Adrenal gland (tissue), 9 donors: ENCODE measurements at regions not wholly inside any gene's neighbourhood (a gene's known extent, or its start where the extent isn't known, plus 50 kb on each side); places are given as distances from the start of the nearest gene placed in this dataset.

ENCODE experiments used
- DNase-seq, 7 donors: peaks; one replicate each; pipeline ENCODE4 v3.0.0-alpha.2; 2019 to 2020
- H3K27ac ChIP-seq, 5 donors: fragments of 200-600 bp; sonication (generic) in 4 of 5; 1 replicate in 3 of 5; 2 replicates in 2 of 5; pipeline versions ENCODE4 v1.5.1 to v1.8.0; 2016 to 2020; ENCODE audit warnings: mild to moderate bottlenecking in 1 of 5
- H3K27me3 ChIP-seq: fragments of 200-600 bp; 2 replicates; pipeline ENCODE4 v1.8.0; 2021
- H3K36me3 ChIP-seq, 2 donors: fragments of 200-600 bp; replicated peaks in 1 of 2; 1 replicate in 1 of 2; 2 replicates in 1 of 2; pipeline versions ENCODE4 v1.5.1 to v1.8.0; 2018 to 2022
- H3K4me1 ChIP-seq, 2 donors: fragments of 200-600 bp; replicated peaks in 1 of 2; 1 replicate in 1 of 2; 2 replicates in 1 of 2; pipeline versions ENCODE4 v1.5.1 to v1.8.0; 2018 to 2021
- H3K4me3 ChIP-seq, 4 donors: fragments of 200-600 bp; sonication (generic) in 3 of 4; one replicate each; pipeline ENCODE4 v1.5.1; 2016 to 2018
- H3K9me3 ChIP-seq, 3 donors: fragments of 200-600 bp; sonication (generic) in 1 of 3; replicated peaks in 1 of 3; 1 replicate in 2 of 3; 2 replicates in 1 of 3; pipeline versions ENCODE4 v1.5.1 to v1.8.0; 2016 to 2021
- CTCF ChIP-seq, 6 experiments: fragments of 450-650 bp in 4 of 6; fragments of 200-600 bp in 2 of 6; sonication (generic) in 1 of 6; IDR thresholded peaks; 1 replicate in 5 of 6; 2 replicates in 1 of 6; pipeline versions ENCODE4 v1.5.1 to v1.8.0; 2016 to 2021; ENCODE audit warnings: antibody characterized with exemption in 6 of 6, mild to moderate bottlenecking in 2 of 6, moderate library complexity in 1 of 6
- POLR2A ChIP-seq, 2 donors: fragments of 450-650 bp; IDR thresholded peaks; one replicate each; pipeline ENCODE4 v1.6.1; 2017; ENCODE audit warnings: antibody characterized with exemption in 2 of 2, mild to moderate bottlenecking in 2 of 2, moderate library complexity in 1 of 2
- WGBS, 4 donors: extraction: QIAGEN DNeasy Blood & Tissue Kit in 2 of 4; methylation state at CpG; one replicate each; pipeline versions ENCODE4 v1.1.5 to v1.1.7; 2013 to 2017; 5-methylcytosine and 5-hydroxymethylcytosine counted together
- intact Hi-C, 2 donors: fragments of 100-400 bp; cut with DNase I; formaldehyde crosslinking; loops; one replicate each; pipeline versions ENCODE4 v1.14.1 to v1.15.0; 2022 to 2023
- donor health status: healthy with polysubstance abuse.
- donor health status: Bipolar disorder and iron deficiency.
- donor health status: DM: yes; HTN: yes; CAD: no.
- donor health status: DM: no; HTN: no; CAD: no.
- donor health status: DM: no; HTN: no; CAD: no.

GRCh38 chr18:44539926-44540325 lies 140.8 kb upstream of the SETBP1 start:
- TF ChIP-seq CTCF (IDR thresholded peaks at IDR 0.05) (no peak), POLR2A (IDR thresholded peaks at IDR 0.05) (no peak)
- 60 to 76% (median 69%) methylated on average over 3 of the region's 3 CpGs for WGBS, 4 donors
- no peaks in the 10 kb centered on the region for H3K36me3 ChIP-seq
- H3K4me1 ChIP-seq, result no peaks in the 10 kb centered on the region
- no peak for DNase-seq
- intact Hi-C loops, result no loop called here
- no peak overlapping the region for H3K27ac ChIP-seq
- no peaks in the 10 kb centered on the region for H3K27me3 ChIP-seq
- no peaks in the 10 kb centered on the region for H3K9me3 ChIP-seq
- H3K4me3 ChIP-seq, result no peak overlapping the region

- Histone ChIP-seq H3K4me1 (no peaks in the 10 kb centered on the region), H3K36me3 (no peaks in the 10 kb centered on the region), H3K4me3 (no peak overlapping the region), H3K9me3 (no peaks in the 10 kb centered on the region), H3K27ac (no peak overlapping the region), H3K27me3 (no peaks in the 10 kb centered on the region)
- DNase-seq, result no peak
- WGBS, 4 donors, result 42 to 53% (median 50%) methylated on average over 4 of the region's 4 CpGs
- TF ChIP-seq CTCF (IDR thresholded peaks at IDR 0.05) (no peak), POLR2A (IDR thresholded peaks at IDR 0.05) (no peak)
- intact Hi-C loops, result no loop called here
Observed at GRCh38 chr18:44541159-44541558, 139.5 kb upstream of the SETBP1 start.

GRCh38 chr18:44541781-44542180 lies 138.9 kb upstream of the SETBP1 start:
- H3K9me3 ChIP-seq, result no peaks in the 10 kb centered on the region
- no peaks in the 10 kb centered on the region for H3K27me3 ChIP-seq
- DNase-seq, result no peak
- no peak overlapping the region for H3K27ac ChIP-seq
- intact Hi-C loops, result no loop called here
- 0 to 2% (median 0%) methylated on average over 1 of the region's 1 CpG for WGBS, 4 donors
- TF ChIP-seq CTCF (IDR thresholded peaks at IDR 0.05), result no peak
- TF ChIP-seq POLR2A (IDR thresholded peaks at IDR 0.05), result no peak
- no peaks in the 10 kb centered on the region for H3K36me3 ChIP-seq
- no peak overlapping the region for H3K4me3 ChIP-seq
- no peaks in the 10 kb centered on the region for H3K4me1 ChIP-seq

- Histone ChIP-seq H3K9me3 (no peaks in the 10 kb centered on the region), H3K27me3 (no peaks in the 10 kb centered on the region), H3K4me3 (no peak overlapping the region), H3K27ac (no peak overlapping the region), H3K36me3 (no peaks in the 10 kb centered on the region), H3K4me1 (no peaks in the 10 kb centered on the region)
- WGBS, 4 donors, result 89 to 94% (median 92%) methylated on average over 2 of the region's 2 CpGs
- DNase-seq, result no peak
- intact Hi-C loops, result no loop called here
- TF ChIP-seq POLR2A (IDR thresholded peaks at IDR 0.05) (no peak), CTCF (IDR thresholded peaks at IDR 0.05) (no peak)
Observed at GRCh38 chr18:44543387-44543786, 137.3 kb upstream of the SETBP1 start.
